ENCODE measurements at regions not wholly inside any gene's neighbourhood (a gene's known extent, or its start where the extent isn't known, plus 50 kb on each side); places are given as distances from the start of the nearest gene placed in this dataset.
"Not testable (repeated sequence)": the region's sequence is repeated elsewhere in the genome, so short reads cannot be mapped to it uniquely, and the experiment has no call there.

DNA sequence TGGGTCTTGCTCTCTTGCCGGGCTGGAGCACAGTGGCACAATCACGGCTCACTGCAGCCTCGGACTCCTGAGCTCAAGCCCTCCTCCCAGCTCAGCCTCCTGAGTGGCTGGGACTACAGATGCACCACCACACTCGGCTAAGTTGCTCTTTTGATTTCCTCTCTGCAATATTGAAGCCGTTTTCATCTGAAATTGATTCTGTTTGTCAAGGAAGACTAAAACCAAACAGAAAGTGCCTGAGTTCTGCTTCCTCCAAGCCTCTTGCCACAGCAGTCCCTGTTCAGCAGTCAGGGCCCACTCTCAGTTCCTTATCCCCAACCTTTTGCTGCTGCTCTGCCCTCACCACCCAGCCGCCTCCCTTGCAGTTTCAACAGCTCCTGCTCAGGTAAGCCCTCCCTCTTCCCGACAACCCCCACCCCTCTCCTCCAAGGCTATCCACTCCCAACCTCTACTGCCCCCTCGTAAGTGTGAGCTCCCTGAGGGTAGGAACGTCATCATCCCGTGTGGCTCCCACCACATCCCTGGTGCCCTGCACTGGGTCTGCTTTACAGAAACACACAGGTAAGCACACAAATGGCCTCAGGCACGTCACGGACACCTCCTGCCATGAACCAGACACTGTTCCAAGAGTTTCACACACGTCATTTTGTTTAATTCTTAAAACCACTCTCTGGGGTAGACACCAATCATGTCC lies 70.7 kb upstream of the TAB2 start:
- no peak for DNase-seq

DNA sequence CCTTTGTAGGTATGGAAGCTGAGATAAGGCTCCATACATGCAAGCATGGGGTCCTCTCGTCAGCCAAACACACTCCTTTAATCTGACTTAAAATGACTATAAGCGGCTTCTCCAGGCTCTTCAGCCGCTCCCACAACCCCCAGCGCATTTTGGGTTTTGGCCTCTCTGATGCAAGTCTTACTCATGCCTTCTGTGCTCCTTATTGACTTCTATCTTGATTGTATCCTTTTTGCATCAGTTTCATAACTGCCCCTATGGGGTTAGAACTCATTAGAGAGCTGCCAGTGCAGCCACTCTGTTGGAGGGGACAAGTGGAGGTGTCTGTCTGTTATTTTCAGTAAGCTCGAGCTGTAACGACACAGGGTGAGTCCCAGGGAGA lies 70.1 kb upstream of the TAB2 start:
- DNase-seq, result no peak

DNA sequence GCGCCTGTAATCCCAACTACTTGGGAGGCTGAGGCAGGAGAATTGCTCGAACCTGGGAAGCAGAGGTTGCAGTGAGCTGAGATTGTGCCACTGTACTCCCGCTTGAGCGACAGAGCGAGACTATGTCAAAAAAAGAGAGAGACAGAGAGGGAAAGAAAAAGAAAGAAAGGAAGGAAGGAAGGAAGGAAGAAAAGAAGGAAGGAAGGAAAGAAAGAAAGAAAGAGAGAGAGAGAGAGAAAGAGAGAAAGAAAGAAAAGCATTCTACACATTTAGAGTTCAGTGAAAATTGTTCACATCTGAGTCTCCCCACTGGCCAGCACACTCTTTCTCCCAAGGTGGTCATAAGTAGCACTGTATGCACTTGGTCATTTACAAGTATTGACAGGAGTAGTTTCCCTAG lies 69.2 kb upstream of the TAB2 start:
- DNase-seq, result not testable (repeated sequence)

DNA sequence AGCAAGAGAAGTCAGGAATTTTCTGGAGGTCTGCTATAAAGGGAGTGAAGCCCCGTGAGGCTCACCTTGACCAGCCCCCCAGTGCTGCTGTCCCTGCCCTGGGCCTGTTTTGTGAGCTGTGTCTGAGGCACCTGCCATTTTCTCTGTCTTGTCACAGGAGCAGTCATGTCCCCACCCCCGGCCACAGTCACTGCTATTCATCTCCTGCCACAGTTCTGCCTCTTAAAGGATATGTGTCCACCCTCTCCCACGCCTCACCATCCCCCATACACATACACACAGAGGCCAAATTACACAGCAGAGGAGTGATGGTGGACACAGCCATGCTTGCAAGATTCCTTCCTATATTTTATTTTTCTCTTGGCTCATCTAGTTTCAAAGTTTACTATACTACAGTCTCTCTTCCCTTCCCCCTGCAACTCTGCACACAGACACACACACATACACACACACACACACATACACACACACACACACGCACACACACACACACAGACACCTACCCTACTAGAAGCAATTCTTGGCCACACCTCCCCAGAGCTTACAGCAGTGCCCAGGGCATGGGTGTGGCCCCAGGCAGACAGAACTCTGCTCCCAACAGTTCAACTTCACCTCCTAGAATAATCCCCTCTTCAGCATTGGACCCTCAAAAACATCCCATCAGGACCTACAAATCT lies 68.7 kb upstream of the TAB2 start:
- no peak for DNase-seq

GRCh38 chr6:149249370-149250357 lies 67.8 kb upstream of the TAB2 start:
- DNase-seq, result no peak

GRCh38 chr6:149250951-149251350 lies 66.6 kb upstream of the TAB2 start:
- DNase-seq, result no peak

- DNase-seq, result no peak
These were observed 64.9 kb upstream of the TAB2 start for GRCh38 chr6:149252622-149253021.

- no peak for DNase-seq
These were observed 63.3 kb upstream of the TAB2 start for GRCh38 chr6:149254253-149254652.

- DNase-seq, result no peak
These were observed 57.8 kb upstream of the TAB2 start for GRCh38 chr6:149259753-149260152.

- no peak for DNase-seq
These were observed 57.2 kb upstream of the TAB2 start for GRCh38 chr6:149260214-149260874.

DNA sequence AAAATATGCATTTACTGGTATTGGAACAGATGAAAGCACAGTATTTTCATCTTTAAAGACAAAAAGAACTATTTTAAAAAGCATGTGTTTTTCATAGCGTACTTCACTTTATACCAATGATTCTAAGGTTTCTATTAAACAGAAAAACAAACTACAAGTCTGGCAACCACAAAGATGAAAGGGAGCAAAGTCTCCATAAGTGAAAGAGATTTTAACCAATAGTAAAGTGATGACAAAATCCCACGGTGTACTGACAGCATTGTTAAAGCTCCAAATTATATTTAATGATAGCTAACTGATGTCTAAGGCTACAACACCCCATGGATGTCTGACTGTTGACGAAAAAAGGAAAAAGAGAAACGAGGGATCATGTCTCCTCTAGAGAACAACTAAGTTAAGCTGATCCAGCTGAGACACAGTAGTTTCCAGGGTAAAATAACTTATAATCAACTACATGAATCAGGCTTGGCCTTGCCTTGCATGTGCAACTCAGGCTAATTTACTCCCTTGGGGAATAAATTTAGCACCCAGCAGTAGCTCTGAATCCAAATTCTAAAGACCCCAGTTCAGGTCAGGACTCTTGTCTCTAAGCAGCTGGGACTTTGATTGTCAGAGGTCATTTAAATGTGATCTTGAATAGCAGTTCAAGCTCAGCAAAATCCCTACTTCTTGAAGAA lies 56.0 kb upstream of the TAB2 start:
- no peak for DNase-seq

DNA sequence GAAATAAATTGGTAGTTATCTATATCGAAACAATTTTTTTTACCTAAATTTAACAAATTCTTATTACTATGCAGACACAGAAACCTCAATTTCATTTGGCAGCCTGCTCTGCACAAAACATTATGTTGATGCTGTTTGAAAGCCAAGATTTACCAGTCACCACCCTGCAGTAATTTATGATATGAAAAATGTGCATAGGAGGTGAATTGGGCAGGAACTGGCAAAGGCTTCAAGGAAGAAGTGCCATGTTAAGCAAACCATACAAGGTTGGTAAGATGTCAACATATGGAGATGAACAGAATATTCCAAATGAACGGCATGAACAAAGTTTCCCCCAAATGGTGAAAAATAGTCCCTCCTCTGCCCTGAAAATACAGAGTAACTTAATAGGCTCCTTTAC lies 54.2 kb upstream of the TAB2 start:
- DNase-seq, result no peak

DNA sequence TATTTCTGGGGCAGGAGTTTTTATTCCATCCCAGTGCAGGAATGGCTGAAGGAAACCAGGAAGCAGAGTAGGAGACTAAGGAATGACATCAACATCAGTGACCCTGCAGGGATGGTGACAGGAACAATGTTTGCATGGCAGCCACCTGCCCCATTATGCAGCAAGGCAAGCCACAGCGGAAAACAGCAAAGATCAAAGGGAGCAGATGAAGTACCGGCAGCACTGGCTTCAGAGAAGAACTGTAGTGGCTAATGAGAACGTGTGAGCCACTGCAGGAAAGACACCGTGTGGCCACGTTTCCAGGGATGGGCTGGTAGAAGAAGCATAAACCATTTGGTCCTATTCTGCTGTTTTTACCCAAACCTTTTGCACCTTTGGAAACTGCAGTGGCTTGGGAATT lies 52.9 kb upstream of the TAB2 start:
- DNase-seq, result no peak

DNA sequence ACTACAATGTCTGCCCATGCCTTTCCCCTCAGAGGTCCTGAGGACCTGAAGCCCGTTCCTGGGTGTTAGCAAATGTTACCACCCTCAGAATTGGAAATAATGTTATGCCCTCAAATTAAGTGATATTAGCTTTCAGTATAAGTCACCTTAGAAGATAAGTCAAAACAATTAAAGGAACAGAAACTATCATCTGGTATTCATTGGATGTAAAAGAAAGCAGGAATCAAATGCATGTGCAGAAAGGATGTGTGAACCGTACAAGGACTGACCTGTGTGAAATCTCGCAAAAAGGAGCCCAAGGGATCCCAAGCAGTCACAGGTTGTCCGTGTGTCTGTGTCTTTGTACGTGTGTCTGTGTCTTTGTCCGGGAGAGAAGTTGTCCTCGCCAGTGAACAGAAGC lies 51.6 kb upstream of the TAB2 start:
- no peak for DNase-seq

GRCh38 chr6:149266659-149267058 lies 50.9 kb upstream of the TAB2 start:
- DNase-seq, result no peak

- DNase-seq, result no peak
These were observed 50.4 kb upstream of the TAB2 start for GRCh38 chr6:149267072-149267471.

- DNase-seq, result no peak
These were observed 49.9 kb upstream of the TAB2 start for GRCh38 chr6:149267513-149268043.
